Right lobe of liver (tissue), 6 donors: ENCODE measurements at regions not wholly inside any gene's neighbourhood (a gene's known extent, or its start where the extent isn't known, plus 50 kb on each side); places are given as distances from the start of the nearest gene placed in this dataset.

ENCODE experiments used
- ATAC-seq, 4 donors: fragments of 200-7000 bp; cut with Tn5 transposase; one replicate each; pipeline ENCODE4 v1.9.1; 2020; ENCODE audit warnings: mild to moderate bottlenecking in 4 of 4, moderate library complexity in 4 of 4
- DNase-seq, 3 donors: peaks; one replicate each; pipeline ENCODE4 v3.0.0-alpha.2; 2020
- H3K27ac ChIP-seq, 3 donors: fragments of 200-600 bp; one replicate each; pipeline ENCODE4 v1.8.0; 2022
- H3K27me3 ChIP-seq, 2 donors: fragments of 200-600 bp; one replicate each; pipeline ENCODE4 v1.8.0; 2022
- H3K36me3 ChIP-seq, 4 donors: fragments of 200-600 bp; sonication (generic) in 1 of 4; one replicate each; pipeline versions ENCODE4 v1.5.1 to v1.8.0; 2017 to 2022; ENCODE audit warnings: control low read depth in 1 of 4
- H3K4me1 ChIP-seq, 4 donors: fragments of 200-600 bp; sonication (generic) in 1 of 4; one replicate each; pipeline versions ENCODE4 v1.5.1 to v1.8.0; 2017 to 2022; ENCODE audit warnings: control low read depth in 1 of 4
- H3K4me3 ChIP-seq, 3 donors: fragments of 200-600 bp; one replicate each; pipeline ENCODE4 v1.8.0; 2022
- H3K9me3 ChIP-seq, 4 donors: fragments of 200-600 bp; sonication (generic) in 1 of 4; one replicate each; pipeline versions ENCODE4 v1.5.1 to v1.8.0; 2017 to 2022; ENCODE audit warnings: control low read depth in 1 of 4
- CTCF ChIP-seq, 4 donors: fragments of 200-600 bp in 3 of 4; fragments of 450-650 bp in 1 of 4; IDR thresholded peaks; one replicate each; pipeline versions ENCODE4 v1.5.1 to v1.8.0; 2016 to 2022; ENCODE audit warnings: antibody characterized with exemption in 4 of 4, mild to moderate bottlenecking in 2 of 4
- POLR2A ChIP-seq: fragments of 450-650 bp; IDR thresholded peaks from one replicate; pipeline ENCODE4 v1.6.1; 2017; ENCODE audit warnings: antibody characterized with exemption, mild to moderate bottlenecking
- WGBS: methylation state at CpG from one replicate; pipeline ENCODE4 v1.1.6; 2018; ENCODE audit warnings: low coverage, low lambda C conversion rate; ENCODE audit not compliant: insufficient coverage; ENCODE audit errors: missing lambda C conversion rate; 5-methylcytosine and 5-hydroxymethylcytosine counted together
- intact Hi-C, 2 donors: fragments of 100-400 bp; cut with DNase I; formaldehyde crosslinking; loops; one replicate each; pipeline versions ENCODE4 v1.11.2 to v1.14.1; 2022
- donor health status: DM: no; HTN: yes; CAD: no.
- donor health status: DM: no; HTN: no; CAD: no.
- donor health status: DM: no; HTN: no; CAD: no.
- donor health status: DM: no; HTN: yes; CAD: no.
- donor health status: DM: no; HTN: yes; CAD: no.

- ATAC-seq (no peak), DNase-seq (no peak)
- intact Hi-C loops: no loop called here
- WGBS: 72% methylated on average over 13 of the region's 17 CpGs
- H3K4me1 ChIP-seq: no peaks in the 10 kb centered on the region
- no peak overlapping the region for H3K4me3 ChIP-seq
- no peaks in the 10 kb centered on the region for H3K27me3 ChIP-seq
- H3K36me3 ChIP-seq: no peaks in the 10 kb centered on the region
- TF ChIP-seq POLR2A (no peak), CTCF (IDR thresholded peaks at IDR 0.05) (no peak)
- no peaks in the 10 kb centered on the region for H3K9me3 ChIP-seq
- no peak overlapping the region for H3K27ac ChIP-seq
Measured at GRCh38 chr19:30245401-30246039, 126.7 kb upstream of the ZNF536 start.

DNA sequence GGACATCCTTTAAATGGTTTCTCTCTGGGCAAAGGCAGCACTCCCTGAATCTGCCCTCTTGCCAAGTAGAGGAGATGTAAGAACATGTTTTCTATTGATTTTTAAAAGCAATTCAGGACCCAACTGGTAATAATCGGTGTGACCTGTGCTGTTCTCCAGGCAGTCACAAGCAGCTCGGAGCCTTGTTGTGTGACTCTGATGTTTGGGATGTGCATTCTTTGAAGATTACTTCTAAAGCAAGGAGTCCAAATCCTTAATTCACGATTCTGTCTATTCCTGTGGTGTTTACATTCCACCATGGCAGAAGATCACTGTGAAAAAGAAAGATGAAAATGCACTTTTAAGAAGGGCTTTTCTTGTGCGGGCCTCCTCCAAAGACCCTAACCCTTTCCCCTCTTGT is 122.3 kb upstream of the ZNF536 start:
- 50% methylated on average over 4 of the region's 4 CpGs for WGBS
- ATAC-seq (no peak), DNase-seq (no peak)
- no peaks in the 10 kb centered on the region for H3K9me3 ChIP-seq
- intact Hi-C loops: no loop called here
- no peak overlapping the region for H3K27ac ChIP-seq
- no peaks in the 10 kb centered on the region for H3K4me1 ChIP-seq
- no peaks in the 10 kb centered on the region for H3K36me3 ChIP-seq
- no peak for TF ChIP-seq POLR2A
- no peak for TF ChIP-seq CTCF (IDR thresholded peaks at IDR 0.05)
- no peaks in the 10 kb centered on the region for H3K27me3 ChIP-seq
- no peak overlapping the region for H3K4me3 ChIP-seq

- Histone ChIP-seq H3K4me1 (no peaks in the 10 kb centered on the region), H3K36me3 (no peaks in the 10 kb centered on the region), H3K4me3 (no peak overlapping the region), H3K9me3 (no peaks in the 10 kb centered on the region), H3K27me3 (no peaks in the 10 kb centered on the region), H3K27ac (no peak overlapping the region)
- WGBS: 68% methylated on average over 2 of the region's 5 CpGs
- no peak for TF ChIP-seq POLR2A
- no peak for TF ChIP-seq CTCF (IDR thresholded peaks at IDR 0.05)
- ATAC-seq (no peak), DNase-seq (no peak)
- intact Hi-C loops: no loop called here
Measured at GRCh38 chr19:30252214-30252613, 120.0 kb upstream of the ZNF536 start.

- 48% methylated on average over 5 of the region's 15 CpGs for WGBS
- no peaks in the 10 kb centered on the region for H3K9me3 ChIP-seq
- no peaks in the 10 kb centered on the region for H3K27me3 ChIP-seq
- no peak overlapping the region for H3K27ac ChIP-seq
- TF ChIP-seq POLR2A: no peak
- TF ChIP-seq CTCF (IDR thresholded peaks at IDR 0.05): no peak
- no peak overlapping the region for H3K4me3 ChIP-seq
- no peak for DNase-seq
- no peaks in the 10 kb centered on the region for H3K36me3 ChIP-seq
- intact Hi-C loops: no loop called here
- ATAC-seq: no peak
- no peaks in the 10 kb centered on the region for H3K4me1 ChIP-seq
Measured at GRCh38 chr19:30253581-30253996, 118.6 kb upstream of the ZNF536 start.

GRCh38 chr19:30254158-30254557 is 118.0 kb upstream of the ZNF536 start:
- DNase-seq: no peak
- Histone ChIP-seq H3K4me1 (no peaks in the 10 kb centered on the region), H3K36me3 (no peaks in the 10 kb centered on the region), H3K27ac (no peak overlapping the region), H3K27me3 (no peaks in the 10 kb centered on the region), H3K4me3 (no peak overlapping the region), H3K9me3 (no peaks in the 10 kb centered on the region)
- intact Hi-C loops: no loop called here
- no peak for ATAC-seq
- 48% methylated on average over 5 of the region's 5 CpGs for WGBS
- TF ChIP-seq POLR2A (no peak), CTCF (IDR thresholded peaks at IDR 0.05) (no peak)
